Tibial nerve (tissue), 3 donors: ENCODE measurements at regions not wholly inside any gene's neighbourhood (a gene's known extent, or its start where the extent isn't known, plus 50 kb on each side); places are given as distances from the start of the nearest gene placed in this dataset.

Experiments
- CTCF ChIP-seq, 5 experiments: fragments of 200-600 bp in 3 of 5; fragments of 450-650 bp in 2 of 5; sonication (generic) in 3 of 5; IDR thresholded peaks; one replicate each; pipeline ENCODE4 v1.5.1; 2016 to 2019; ENCODE audit warnings: antibody characterized with exemption in 5 of 5, mild to moderate bottlenecking in 3 of 5, moderate library complexity in 2 of 5
- POLR2A ChIP-seq, 2 donors: fragments of 450-650 bp; IDR thresholded peaks; one replicate each; pipeline ENCODE4 v1.6.1; 2017; ENCODE audit warnings: antibody characterized with exemption in 2 of 2, mild to moderate bottlenecking in 2 of 2, moderate library complexity in 2 of 2

- TF ChIP-seq POLR2A (IDR thresholded peaks at IDR 0.05) (no peak), CTCF (IDR thresholded peaks at IDR 0.05) (no peak)
These were observed 187.1 kb upstream of the BCOR start for GRCh38 chrX:40284852-40285251.
